NCI-H2171 treated with DMSO at 0.1 percent for 48 hours (cell line): ENCODE measurements at regions not wholly inside any gene's neighbourhood (a gene's known extent, or its start where the extent isn't known, plus 50 kb on each side); places are given as distances from the start of the nearest gene placed in this dataset.

Experiments
- DNase-seq: peaks from one replicate; lab custom pipeline; 2025; lab: John Stamatoyannopoulos, UW

DNA sequence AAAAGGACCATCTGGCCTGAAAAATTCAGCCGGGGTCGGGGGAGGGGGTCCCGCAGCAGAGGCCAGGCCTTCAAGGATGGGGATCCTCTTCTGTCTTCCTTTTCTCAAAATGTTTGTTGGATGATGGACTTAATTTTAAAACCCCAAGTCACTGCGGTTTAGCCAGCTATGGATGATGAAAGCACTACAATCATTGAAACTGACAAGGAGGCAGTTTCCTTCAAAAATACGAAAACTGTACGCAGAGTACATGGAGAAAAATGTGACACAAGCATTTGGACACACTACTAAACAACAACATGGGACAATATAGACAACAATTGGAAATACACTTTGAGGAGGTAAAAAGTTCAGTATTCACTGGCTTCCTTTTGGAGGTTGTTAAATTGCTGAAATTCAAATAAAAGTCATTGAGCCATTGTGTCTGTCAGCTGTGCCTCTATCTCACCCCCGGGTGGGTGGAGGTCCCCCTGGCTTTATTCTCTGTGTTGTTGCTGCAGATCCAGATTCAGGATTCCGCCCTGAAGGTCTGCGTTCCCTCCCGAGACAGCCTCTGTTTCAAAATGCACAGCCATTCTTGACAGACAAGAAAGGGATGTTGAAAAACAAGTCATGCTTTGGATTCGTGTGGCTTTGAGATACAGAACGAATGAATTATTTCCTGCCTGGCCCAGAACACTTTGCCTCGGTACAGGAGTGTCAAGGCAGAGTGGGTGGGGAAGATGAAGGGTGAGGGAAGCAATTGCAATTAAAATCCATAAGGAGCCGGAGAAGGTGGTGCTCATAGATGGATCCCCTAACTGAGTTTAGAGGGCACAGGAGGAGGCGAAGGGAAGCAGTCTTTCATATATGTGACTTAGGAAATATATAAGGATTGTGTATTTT lies 118.2 kb downstream of the TTLL2 start:
- DNase-seq = no peak

DNA sequence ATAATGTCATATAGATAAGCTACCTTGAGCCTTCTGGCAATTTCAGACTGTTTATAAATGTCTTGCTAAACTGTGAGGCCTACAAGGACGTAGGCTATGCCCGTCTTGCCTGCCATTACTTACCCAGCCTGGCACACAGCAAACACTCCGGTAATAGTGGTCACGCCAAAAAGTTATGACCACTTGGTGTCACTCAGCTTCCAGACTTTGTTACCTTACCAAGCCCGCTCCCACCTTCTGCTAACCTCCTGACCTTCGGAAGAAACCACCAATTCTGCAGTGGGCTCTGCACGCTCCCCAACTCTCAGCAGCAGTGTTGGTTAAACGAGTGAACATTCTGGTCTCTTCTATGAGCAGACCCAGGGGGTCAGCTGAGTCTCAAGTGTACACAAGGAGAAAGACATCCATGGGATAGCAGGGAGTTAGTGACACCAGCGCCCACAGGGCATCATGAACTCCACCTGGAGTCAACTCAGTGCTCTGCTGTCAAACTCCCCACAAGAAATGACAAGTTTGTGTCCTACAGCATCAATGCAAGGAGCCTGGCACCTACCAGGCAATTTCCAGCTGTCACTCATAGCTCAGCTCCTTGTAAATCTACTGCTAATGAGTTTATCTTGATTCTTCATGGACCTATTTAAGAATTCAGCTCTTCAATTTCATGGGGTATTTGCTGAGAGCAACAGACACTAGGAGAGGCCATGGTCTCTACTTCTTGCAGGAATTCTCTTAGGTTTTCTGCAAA lies 119.9 kb downstream of the TTLL2 start:
- no peak for DNase-seq

DNA sequence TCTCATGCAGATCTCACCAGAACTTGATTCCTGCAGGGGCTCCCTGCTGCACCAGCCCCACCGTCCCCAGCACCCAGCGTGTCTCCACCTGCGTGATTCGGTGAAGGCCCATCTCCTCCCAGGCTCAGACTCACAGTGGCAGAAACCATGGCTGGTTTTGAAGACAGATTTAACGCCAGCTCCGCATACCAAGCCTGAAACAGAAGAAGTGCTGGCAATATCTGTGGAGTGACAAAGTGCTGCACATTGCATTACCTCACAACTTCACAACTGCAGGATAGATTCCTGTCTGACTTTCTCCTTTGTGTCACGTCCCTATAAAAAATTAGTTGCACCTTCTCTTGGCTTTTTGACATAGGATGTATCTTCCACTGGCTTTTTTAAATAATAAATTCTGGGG lies 120.7 kb downstream of the TTLL2 start:
- no peak for DNase-seq

DNA sequence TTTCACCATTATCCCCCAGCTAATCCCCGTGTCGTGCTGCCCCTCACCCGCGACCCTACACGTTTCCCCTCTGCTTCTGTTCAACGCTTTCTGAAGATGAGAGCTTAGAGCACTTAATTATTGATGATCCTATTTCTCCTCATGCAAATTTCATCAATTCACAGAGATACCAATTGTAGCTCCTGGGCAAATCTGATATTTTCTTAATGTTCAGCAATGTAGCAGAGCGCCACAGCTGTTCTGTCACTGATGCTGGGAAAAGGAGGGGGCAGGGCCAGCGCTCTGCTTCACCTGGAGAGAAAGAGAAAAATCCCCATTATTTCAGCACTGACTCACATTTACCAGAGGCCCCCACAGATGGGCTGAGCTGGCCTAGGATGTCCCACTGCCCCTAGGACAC lies 121.2 kb downstream of the TTLL2 start:
- no peak for DNase-seq

DNA sequence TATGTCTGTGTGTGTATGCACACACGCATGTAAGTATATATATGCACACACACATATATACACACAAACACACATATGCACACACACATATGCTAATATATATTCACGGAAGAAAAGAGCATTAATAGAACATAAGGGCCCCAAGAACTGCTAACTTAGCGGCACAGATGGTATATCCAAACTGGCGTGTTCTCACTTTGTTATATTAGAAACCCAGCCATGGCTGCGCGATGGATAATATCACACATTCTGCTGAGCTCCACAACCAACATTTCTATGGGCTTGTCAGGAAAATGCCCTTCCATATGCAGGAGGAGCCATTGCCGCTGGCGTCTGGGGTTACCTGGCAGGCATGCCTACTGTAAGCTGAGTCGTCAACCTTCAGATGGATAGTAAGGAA lies 122.1 kb downstream of the TTLL2 start:
- DNase-seq = no peak

DNA sequence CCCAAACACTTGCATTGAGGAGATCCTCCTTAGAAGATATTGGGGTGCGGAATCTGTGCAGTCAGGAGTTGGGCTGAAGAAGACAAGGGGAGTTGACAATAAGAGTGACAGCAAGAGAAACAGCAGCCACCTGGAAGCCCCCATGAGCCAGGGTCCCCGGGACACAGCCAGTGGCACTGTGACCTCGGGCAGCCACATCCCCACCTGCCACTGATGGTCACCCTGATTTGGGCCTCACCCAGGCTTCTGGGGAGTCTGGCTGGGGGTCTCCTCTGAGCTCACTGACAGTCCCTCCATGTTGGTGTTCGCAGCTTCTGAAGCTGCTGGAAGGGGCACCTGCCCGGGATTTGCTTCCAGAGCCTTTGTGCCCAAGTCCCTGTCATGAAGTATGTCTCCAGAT lies 123.5 kb downstream of the TTLL2 start:
- no peak for DNase-seq

DNA sequence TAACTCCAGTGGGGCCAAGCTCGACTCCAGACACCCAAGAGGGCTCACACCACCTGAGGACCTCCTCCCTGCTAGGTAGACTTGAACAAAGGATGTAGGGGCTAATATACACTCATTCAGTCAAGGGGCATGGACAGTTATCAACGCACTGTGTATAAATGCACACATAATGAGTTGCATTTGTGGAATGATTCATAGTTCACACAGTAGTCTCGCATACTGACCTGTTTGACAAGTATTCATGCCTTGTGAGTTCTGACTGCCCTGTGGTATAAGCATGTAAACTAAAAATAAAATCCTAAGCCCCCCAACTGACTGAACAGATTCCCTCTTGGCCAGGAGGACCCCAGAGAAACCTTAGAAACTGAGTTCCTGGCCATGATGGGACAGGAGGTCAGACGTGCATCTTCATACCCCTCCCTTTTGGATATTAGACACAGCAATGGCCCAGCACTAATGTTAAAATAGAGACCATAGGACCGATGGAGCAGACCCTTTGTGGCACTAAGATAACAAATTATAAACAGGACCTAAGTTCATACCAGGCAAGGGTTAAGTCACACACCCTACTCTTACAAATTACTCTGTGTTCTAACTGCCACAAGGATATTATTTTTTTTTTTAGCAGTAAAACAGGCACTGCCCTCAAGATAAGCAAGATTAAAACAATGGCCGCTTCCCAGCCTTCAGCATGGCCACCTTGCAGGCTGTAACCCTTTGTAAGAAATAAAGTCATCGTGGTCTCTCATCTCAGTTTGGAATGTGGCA lies 124.4 kb downstream of the TTLL2 start:
- DNase-seq = no peak

DNA sequence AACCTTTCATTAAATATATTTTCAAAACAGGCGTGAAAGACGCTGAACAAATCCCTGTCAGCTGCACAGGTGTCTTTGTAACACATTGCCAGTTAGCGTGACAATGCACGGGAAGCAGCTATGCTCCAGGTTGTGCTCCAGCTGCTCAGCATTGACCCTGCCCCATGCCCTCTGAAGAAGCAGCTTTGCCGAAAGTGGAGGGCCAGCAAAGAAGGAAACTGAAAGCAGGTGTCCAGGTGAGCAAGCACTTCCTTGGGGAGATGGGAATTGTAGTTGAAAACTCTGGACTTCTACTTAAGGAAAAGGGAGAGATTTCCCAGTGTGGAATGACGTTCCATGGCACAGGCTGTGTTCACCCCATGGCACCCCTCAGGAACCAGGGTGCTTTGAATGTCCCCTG lies 125.7 kb downstream of the TTLL2 start:
- peak; percentile 30 for DNase-seq

DNA sequence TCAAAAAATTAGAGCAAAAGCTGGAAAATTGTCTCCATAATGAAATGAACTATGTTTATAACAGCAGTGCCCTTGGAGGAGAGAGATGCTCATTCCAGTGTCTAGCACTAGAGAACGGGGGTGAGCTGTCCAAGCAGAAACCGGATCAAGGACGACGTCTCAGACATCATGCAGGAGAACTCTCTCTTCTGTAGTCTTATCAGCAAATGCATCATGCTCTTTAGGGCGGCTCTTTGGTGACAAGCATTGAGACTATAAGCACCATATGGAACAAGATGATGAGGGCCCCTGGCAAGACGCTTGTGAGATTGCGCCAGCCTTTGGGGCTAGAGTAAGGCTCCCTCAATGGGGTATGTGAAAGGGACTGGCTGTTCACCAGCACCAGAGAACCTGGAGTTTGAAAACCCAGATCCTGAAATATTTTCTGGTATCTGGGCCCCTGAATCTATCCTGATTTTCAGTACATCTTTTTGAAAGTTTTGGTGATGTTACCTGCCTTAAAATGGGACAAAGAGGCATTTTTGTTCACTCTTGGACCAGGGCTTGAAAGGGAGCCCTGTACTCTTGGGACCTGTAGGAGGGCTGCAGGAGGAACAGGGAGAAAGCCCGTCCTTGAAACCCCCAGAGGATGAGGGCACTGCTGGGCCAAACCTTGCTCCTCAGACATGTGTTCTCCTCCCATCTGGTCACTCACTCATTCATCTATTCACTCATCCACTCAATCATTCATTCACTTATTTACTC lies 127.6 kb downstream of the TTLL2 start:
- DNase-seq = no peak

DNA sequence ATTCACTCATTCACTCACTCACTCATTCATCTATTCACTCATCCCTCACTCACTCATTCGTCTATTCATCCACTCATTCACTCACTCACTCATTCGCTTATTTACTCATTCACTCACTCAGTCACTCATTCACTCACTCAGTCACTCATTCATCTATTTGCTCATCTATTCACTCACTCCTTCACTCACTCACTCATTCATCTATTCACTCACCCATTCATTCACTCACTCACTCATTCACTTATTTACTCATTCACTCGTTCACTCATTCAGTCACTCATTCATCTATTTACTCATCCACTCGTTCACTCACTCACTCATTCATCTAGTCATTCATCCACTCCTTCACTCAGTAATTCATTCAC lies 128.2 kb downstream of the TTLL2 start:
- no peak for DNase-seq

DNA sequence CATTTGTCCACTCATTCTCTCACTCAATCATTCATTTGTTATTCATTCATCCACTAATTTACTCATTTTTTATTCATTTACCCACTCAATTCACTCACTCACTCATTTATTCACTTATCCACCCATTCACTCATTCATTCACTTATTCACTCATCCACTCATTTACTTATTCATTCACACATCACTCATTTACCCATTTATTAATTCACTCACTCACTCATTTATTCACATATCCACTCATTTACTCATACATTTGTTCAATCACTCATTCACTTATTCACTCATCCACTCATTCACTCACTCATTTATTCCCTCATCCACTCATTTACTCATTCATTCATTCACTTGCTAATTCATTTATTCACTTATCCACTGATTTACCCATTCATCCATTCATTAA lies 129.1 kb downstream of the TTLL2 start:
- DNase-seq = no peak

DNA sequence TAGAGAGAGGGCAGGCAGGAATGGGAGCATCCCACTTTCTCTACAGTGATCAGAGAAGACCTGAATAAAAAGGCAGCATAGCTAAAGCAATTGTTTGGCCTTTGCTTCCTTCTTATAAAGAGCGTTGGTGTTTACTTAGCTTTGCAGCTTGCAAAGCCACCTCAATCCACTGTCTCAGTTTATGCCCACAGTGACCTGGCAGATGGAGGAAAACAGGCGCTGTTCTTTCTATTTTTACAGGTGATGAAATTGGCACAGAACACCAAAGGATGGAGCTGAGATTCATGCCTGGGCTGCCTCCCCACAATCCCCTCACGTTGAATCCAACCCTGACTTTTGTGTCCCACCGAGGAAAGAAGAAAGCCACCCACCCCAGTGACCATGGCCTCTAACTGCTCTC lies 130.5 kb downstream of the TTLL2 start:
- DNase-seq = no peak

DNA sequence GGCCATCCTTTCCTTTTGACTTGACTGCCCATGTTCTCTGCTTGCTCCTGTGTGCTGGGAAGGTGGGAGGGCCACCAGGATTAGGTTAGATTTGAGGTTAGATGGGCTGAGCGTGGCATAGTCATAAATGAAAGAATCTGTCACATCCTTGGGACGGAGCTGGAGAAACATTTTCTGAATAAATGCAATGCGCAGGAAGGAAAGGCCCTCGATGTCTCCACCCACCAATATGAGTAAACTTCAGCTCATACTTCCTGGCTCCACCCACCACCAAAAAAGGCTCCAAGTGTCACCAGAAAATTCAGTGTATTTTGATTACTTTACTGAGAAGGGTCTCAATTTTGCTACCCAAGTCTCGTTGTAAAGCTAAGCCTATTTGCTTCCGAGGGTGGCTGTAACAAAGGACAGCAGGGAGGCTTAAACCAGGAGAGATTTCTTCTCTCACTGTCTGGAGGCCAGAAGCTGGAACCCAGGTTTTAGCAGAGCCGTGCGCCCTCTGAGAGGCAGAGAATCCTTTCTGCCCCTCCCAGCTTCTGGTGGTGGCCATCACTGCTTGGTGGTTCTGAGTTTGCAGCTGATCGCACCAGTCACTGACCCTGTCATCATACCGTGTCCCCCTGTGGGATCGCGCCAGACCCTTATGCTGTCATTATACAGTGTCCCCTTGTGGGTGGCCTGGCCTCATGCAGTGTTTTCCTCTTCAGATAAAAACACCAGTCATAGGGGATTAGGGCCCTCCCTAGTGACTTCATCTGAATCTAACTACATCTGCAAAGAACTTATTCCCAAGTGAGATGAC lies 137.8 kb downstream of the TTLL2 start:
- no peak for DNase-seq

DNA sequence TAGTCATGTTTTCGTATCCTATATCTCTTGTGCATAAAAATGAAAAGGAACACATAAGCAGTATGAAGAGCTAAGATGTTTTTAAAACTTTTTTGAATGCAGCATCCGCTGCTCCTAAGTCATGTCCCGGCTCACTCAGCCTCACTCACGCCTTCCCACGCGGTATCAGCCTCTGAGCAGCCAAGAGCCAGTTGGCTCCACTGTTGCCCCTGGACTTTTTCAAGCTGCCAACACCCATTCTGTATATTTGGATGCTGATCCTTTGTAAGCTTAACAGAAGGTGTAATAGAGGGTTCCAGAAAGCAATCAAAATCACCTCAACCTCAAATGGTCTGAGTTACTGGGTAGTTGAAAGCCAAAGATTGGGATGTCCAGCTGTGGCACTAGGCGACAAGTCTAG lies 139.3 kb downstream of the TTLL2 start:
- no peak for DNase-seq

DNA sequence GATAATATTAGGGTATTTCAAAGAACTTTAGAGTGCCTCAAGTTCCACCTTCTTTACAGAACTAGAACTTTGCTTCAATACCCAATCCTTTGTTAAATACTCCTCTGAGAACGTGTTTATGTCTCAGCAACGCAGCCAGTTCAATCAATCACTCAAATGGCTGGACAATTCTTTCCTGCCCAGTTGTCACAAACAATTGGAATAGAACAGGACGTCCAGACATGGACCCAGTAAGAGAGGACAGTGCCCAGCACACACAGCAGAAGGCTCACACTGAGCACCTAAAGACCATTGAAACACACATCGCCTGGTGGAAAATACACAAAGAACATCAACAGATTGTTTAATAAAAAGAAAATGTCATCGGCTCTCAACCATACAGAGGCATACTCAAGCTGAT lies 140.6 kb downstream of the TTLL2 start:
- no peak for DNase-seq

DNA sequence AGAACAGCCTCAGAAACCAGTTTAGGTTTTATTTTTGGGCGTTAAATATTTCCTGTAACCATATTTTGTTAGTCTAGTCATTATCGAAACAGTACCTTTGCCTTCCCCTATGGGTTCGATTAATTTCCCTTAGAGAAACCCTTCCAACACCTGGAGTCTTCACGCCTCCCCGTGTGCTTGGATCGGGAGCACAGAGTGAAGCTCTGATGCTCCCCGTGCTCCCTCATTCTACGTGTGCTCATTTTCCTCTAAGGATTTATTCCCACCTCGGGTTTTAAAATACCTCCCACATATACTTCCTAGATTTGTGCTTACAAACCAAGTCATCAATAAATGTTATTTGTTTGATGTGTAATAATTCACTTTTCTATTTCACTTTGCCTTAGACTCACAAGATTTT lies 142.4 kb downstream of the TTLL2 start:
- no peak for DNase-seq

DNA sequence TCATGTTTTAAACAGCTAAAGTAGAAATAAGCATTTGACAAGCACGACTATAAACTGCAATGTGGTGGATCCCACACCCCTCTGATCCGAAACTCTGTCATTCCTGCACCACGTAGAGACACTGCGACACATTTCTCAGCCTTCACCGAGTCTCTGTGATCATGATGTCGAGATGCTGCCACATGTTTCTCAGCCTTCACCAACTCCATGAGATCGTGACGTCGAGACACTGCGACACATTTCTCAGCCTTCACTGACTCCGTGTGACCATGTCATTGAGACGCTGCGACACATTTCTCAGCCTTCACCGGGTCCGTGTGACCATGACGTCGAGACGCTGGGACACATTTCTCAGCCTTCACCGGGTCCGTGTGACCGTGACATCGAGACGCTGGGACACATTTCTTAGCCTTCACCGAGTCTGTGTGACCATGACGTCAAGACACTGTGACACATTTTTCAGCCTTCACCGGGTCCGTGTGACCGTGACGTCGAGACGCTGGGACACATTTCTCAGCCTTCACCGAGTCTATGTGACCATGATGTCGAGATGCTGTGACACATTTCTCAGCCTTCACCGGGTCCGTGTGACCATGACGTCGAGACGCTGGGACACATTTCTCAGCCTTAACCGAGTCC lies 143.0 kb downstream of the TTLL2 start:
- no peak for DNase-seq

DNA sequence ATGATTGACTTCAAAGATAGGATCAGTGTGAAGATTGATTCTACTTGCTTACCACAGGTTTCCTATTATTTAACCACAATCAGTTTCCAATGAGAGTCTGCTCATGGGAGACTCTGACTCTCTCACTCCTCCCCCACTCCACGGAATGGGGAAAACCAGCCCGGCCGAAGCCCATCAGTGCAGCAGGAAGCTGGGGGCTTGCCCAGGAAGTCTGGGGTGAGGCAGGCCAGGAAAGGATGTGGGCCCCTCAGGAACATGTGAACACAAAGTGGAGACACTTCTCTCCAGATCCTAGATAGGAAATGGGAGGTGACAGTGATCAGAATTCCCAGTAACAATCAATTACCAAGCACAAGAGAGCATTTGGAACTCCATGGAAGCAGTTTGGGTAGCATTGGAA lies 144.2 kb downstream of the TTLL2 start:
- DNase-seq = no peak

DNA sequence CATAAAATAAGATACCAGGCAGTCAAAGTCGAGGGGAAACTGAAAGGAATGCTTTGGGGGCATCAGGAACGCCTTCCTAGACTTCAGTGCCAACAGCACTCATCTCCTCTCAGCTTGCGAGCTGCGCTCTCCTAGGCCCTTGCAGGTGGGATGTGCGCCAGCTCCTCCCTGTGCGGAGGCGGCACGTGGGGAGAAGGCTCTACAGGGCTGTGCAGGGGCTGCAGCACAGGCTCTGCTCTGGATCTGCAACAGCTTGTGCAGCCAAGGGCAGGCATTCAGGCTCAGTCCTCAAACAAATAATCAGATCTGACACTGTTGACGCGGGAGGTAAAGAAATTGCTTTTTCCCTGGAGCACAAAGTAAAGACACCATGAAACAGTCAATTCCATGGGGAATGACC lies 144.8 kb downstream of the TTLL2 start:
- DNase-seq = no peak

DNA sequence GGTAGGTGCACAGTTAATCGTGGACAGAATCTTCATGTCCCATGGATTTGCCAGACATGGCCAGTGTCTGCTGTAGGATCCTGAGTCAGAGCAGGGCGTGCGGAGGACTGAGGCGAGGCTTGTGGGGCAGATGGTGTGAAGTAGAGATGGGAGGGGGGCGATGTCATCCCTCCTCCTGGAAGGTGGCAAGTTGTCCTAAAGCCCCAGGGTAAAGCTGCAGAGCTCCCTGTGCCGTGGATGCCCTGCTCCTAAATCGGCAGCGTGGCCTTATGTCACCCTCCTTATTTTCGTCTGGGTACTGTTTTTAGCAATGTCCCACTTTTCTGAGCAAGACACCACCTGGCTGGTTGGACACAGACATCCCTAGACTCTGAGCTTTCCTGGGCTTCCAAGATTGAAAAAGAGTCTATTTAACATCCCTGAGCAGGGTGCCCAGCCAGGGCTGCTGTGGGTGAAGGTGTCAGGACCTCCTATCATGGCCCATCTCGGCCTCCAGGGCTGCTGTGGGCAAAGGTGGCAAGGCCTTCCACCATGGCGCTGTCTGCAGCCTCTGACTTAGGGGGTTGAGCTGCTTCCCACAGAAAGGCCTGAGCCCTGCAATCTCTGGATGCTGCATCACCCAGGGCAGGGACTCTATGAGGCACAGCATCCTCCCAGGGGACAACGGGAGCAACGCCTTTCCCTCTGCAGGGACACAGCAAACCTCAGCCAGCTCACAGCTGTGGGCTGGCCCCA lies 145.4 kb downstream of the TTLL2 start:
- no peak for DNase-seq
